HUDEP-2 (cell line): ENCODE measurements at regions not wholly inside any gene's neighbourhood (a gene's known extent, or its start where the extent isn't known, plus 50 kb on each side); places are given as distances from the start of the nearest gene placed in this dataset.
A peak's percentile ranks its signal among the peaks of the same experiment; 100 is the strongest.

Experiments used
- DNase-seq, 76 experiments: peaks; one replicate each; lab custom pipeline; 2025; ENCODE audit not compliant: unreplicated experiment in 76 of 76; lab: John Stamatoyannopoulos, UW

GRCh38 chr5:81856948-81857928, 106.3 kb upstream of the SSBP2 start:
- peak in 22 of 76 experiments; percentile 1 to 30 (median 9) for DNase-seq

- DNase-seq, result no peak
These were observed 104.7 kb upstream of the SSBP2 start for GRCh38 chr5:81855591-81855990.

- peak in 5 of 76 experiments; percentile 1 to 30 (median 17) for DNase-seq
These were observed 104.0 kb upstream of the SSBP2 start for GRCh38 chr5:81854915-81855314.

- DNase-seq, result no peak
These were observed 103.6 kb upstream of the SSBP2 start for GRCh38 chr5:81854485-81854884.

GRCh38 chr5:81853030-81853357, 102.1 kb upstream of the SSBP2 start:
- DNase-seq, result no peak

- DNase-seq, result no peak
These were observed 101.6 kb upstream of the SSBP2 start for GRCh38 chr5:81852291-81853029.

- peak in 73 of 76 experiments; percentile 43 to 90 (median 78) for DNase-seq
These were observed 100.7 kb upstream of the SSBP2 start for GRCh38 chr5:81851481-81852178.

- DNase-seq, result no peak
These were observed 99.8 kb upstream of the SSBP2 start for GRCh38 chr5:81850501-81851357.

GRCh38 chr5:81849770-81850367, 99.0 kb upstream of the SSBP2 start:
- no peak for DNase-seq

- DNase-seq, result no peak
These were observed 97.5 kb upstream of the SSBP2 start for GRCh38 chr5:81848362-81848880.

GRCh38 chr5:81846301-81846700, 95.4 kb upstream of the SSBP2 start:
- DNase-seq, result no peak

- DNase-seq, result no peak
These were observed 92.9 kb upstream of the SSBP2 start for GRCh38 chr5:81843845-81844244.

- DNase-seq, result no peak
These were observed 92.0 kb upstream of the SSBP2 start for GRCh38 chr5:81842795-81843398.

GRCh38 chr5:81839034-81839433, 88.1 kb upstream of the SSBP2 start:
- no peak for DNase-seq

GRCh38 chr5:81838307-81838906, 87.5 kb upstream of the SSBP2 start:
- DNase-seq, result peak in 34 of 76 experiments; percentile 4 to 51 (median 24)

GRCh38 chr5:81837667-81838306, 86.9 kb upstream of the SSBP2 start:
- DNase-seq, result no peak

GRCh38 chr5:81835814-81836367, 85.0 kb upstream of the SSBP2 start:
- no peak for DNase-seq
